ENCODE measurements at regions not wholly inside any gene's neighbourhood (a gene's known extent, or its start where the extent isn't known, plus 50 kb on each side); places are given as distances from the start of the nearest gene placed in this dataset.

DNA sequence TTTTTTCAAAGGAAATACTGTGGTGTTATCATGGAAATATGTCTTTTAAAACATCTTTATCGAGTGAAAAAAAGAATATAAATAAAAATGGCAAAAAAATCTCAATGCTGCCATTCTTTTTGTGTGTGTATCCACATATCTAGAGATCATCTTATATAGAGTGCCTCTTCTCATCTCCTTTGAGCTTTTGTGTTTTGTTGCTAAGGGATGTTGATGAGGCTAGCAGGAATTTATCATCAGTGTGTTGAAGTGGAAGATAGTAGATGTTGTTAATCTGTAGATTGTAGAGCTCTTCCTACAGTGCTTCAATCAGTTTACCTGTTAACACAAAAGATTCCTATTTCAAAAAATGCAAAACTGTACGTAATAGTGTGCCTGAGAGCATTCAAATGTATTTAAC lies 1738.0 kb upstream of the SEL1L start:
- Histone ChIP-seq H3K27me3 (ENCODE audit: insufficient read depth, poor library complexity, severe bottlenecking) (no peaks in the 10 kb centered on the region), H3K4me3 (replicated peaks; ENCODE audit: insufficient read depth, low read length) (no peak overlapping the region), H3K27ac (replicated peaks) (no peak overlapping the region)
- DNase-seq (ENCODE audit: low read depth in 1 of 2, low spot score in 1 of 2) = no peak
- TF ChIP-seq, protein P1, sequence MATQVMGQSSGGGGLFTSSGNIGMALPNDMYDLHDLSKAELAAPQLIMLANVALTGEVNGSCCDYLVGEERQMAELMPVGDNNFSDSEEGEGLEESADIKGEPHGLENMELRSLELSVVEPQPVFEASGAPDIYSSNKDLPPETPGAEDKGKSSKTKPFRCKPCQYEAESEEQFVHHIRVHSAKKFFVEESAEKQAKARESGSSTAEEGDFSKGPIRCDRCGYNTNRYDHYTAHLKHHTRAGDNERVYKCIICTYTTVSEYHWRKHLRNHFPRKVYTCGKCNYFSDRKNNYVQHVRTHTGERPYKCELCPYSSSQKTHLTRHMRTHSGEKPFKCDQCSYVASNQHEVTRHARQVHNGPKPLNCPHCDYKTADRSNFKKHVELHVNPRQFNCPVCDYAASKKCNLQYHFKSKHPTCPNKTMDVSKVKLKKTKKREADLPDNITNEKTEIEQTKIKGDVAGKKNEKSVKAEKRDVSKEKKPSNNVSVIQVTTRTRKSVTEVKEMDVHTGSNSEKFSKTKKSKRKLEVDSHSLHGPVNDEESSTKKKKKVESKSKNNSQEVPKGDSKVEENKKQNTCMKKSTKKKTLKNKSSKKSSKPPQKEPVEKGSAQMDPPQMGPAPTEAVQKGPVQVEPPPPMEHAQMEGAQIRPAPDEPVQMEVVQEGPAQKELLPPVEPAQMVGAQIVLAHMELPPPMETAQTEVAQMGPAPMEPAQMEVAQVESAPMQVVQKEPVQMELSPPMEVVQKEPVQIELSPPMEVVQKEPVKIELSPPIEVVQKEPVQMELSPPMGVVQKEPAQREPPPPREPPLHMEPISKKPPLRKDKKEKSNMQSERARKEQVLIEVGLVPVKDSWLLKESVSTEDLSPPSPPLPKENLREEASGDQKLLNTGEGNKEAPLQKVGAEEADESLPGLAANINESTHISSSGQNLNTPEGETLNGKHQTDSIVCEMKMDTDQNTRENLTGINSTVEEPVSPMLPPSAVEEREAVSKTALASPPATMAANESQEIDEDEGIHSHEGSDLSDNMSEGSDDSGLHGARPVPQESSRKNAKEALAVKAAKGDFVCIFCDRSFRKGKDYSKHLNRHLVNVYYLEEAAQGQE (IDR thresholded peaks at IDR 0.05; ENCODE audit: insufficient replicate concordance, low read depth) = no peak
- no peak for TF ChIP-seq POLR2AphosphoS5 (IDR thresholded peaks at IDR 0.05; ENCODE audit: low read depth)
- no peak for TF ChIP-seq SPI1 (IDR thresholded peaks at IDR 0.05; ENCODE audit: borderline replicate concordance, low read depth)
- TF ChIP-seq, protein P2, sequence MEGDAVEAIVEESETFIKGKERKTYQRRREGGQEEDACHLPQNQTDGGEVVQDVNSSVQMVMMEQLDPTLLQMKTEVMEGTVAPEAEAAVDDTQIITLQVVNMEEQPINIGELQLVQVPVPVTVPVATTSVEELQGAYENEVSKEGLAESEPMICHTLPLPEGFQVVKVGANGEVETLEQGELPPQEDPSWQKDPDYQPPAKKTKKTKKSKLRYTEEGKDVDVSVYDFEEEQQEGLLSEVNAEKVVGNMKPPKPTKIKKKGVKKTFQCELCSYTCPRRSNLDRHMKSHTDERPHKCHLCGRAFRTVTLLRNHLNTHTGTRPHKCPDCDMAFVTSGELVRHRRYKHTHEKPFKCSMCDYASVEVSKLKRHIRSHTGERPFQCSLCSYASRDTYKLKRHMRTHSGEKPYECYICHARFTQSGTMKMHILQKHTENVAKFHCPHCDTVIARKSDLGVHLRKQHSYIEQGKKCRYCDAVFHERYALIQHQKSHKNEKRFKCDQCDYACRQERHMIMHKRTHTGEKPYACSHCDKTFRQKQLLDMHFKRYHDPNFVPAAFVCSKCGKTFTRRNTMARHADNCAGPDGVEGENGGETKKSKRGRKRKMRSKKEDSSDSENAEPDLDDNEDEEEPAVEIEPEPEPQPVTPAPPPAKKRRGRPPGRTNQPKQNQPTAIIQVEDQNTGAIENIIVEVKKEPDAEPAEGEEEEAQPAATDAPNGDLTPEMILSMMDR (IDR thresholded peaks at IDR 0.05; ENCODE audit: insufficient read depth, low read length) = no peak
- TF ChIP-seq GABPA (IDR thresholded peaks at IDR 0.05; ENCODE audit: low read depth) = no peak

DNA sequence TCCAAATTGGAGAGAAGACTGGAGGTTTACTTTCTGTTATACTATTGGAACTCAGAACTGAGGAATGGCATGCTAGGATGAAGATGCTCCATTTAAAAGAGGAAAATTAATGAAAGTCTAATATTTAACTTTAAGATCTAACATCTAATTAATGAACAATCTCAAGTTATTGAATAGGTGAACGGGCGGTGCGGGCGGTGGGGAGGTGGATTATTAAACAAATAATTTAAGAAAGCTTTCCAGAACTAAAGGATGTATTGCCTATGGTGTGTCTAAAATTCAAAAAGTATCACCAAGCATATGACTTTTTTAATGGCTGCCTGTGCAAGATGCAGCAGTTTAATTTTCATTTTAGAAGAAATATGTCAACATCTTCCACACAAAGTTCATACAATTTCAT lies 1747.1 kb upstream of the SEL1L start:
- Histone ChIP-seq H3K27me3 (ENCODE audit: insufficient read depth, poor library complexity, severe bottlenecking) (no peaks in the 10 kb centered on the region), H3K27ac (replicated peaks) (no peak overlapping the region), H3K4me3 (replicated peaks; ENCODE audit: insufficient read depth, low read length) (no peak overlapping the region)
- no peak for TF ChIP-seq POLR2AphosphoS5 (IDR thresholded peaks at IDR 0.05; ENCODE audit: low read depth)
- no peak for TF ChIP-seq GABPA (IDR thresholded peaks at IDR 0.05; ENCODE audit: low read depth)
- TF ChIP-seq, protein P2 (IDR thresholded peaks at IDR 0.05; ENCODE audit: insufficient read depth, low read length) = no peak
- TF ChIP-seq, protein P1 (IDR thresholded peaks at IDR 0.05; ENCODE audit: insufficient replicate concordance, low read depth) = no peak
- TF ChIP-seq SPI1 (IDR thresholded peaks at IDR 0.05; ENCODE audit: borderline replicate concordance, low read depth) = no peak
- no peak for DNase-seq (ENCODE audit: low read depth in 1 of 2, low spot score in 1 of 2)

DNA sequence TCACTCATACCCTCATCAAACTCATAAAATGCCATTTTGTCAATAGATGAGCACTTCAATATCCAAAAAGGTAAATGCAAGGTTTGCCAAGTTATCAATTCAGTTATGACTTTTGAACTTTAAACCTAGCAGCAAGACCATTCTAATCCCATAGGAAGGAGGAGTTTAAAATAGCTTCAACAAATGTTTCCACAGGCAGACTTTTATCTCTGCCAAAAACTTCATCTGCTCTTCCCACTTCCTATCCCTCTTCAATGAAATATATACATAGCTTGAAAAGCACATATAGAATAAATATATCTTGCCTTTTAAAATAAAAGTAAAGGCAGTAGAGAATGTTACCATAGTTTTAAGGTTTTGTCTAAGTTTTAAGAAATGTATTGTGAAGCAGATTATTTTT lies 1749.1 kb upstream of the SEL1L start:
- DNase-seq (ENCODE audit: low read depth in 1 of 2, low spot score in 1 of 2) = no peak
- no peaks in the 10 kb centered on the region for H3K27me3 ChIP-seq (ENCODE audit: insufficient read depth, poor library complexity, severe bottlenecking)
- no peak overlapping the region for H3K4me3 ChIP-seq (replicated peaks; ENCODE audit: insufficient read depth, low read length)
- no peak overlapping the region for H3K27ac ChIP-seq (replicated peaks)
- TF ChIP-seq POLR2AphosphoS5 (IDR thresholded peaks at IDR 0.05; ENCODE audit: low read depth) = no peak
- TF ChIP-seq, protein P1 (IDR thresholded peaks at IDR 0.05; ENCODE audit: insufficient replicate concordance, low read depth) = no peak
- no peak for TF ChIP-seq SPI1 (IDR thresholded peaks at IDR 0.05; ENCODE audit: borderline replicate concordance, low read depth)
- TF ChIP-seq, protein P2 (IDR thresholded peaks at IDR 0.05; ENCODE audit: insufficient read depth, low read length) = no peak
- no peak for TF ChIP-seq GABPA (IDR thresholded peaks at IDR 0.05; ENCODE audit: low read depth)
